Epithelial cell of proximal tubule (primary cell): ENCODE measurements at regions not wholly inside any gene's neighbourhood (a gene's known extent, or its start where the extent isn't known, plus 50 kb on each side); places are given as distances from the start of the nearest gene placed in this dataset.

Source experiments
- DNase-seq: peaks from one replicate; pipeline ENCODE4 v3.0.0-alpha.2; 2011; ENCODE audit warnings: low read depth
- H3K4me3 ChIP-seq: 2 replicates; pipeline ENCODE4 v1.5.1; 2011; ENCODE audit warnings: low read depth, mild to moderate bottlenecking, low read length
- TF ChIP-seq, protein P1 (sequence below): conservative IDR thresholded peaks from 2 replicates; pipeline ENCODE4 v1.5.1; 2012; ENCODE audit warnings: low read depth, mild to moderate bottlenecking, low read length

DNA sequence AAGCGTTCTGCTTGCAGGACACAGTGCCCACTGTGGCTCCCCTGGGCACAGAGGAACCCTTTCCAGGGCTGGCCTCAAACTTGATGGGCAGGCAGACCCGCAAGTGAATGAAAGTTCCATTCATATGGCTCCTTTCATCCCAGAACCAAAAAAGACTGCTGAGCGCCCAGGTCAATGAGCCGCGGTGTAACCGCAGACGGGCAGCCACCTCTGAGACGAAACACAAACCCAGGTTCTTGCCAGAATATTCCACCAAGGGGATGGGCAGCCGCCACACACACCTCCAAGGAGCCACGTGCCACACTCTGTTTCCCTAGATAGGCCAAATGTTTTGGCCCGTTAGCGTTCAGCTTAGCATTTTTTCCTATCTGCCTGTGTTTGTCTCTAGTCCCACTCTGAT is 82.8 kb upstream of the IGF1R start:
- H3K4me3 ChIP-seq: no peak overlapping the region
- TF ChIP-seq, protein P1, sequence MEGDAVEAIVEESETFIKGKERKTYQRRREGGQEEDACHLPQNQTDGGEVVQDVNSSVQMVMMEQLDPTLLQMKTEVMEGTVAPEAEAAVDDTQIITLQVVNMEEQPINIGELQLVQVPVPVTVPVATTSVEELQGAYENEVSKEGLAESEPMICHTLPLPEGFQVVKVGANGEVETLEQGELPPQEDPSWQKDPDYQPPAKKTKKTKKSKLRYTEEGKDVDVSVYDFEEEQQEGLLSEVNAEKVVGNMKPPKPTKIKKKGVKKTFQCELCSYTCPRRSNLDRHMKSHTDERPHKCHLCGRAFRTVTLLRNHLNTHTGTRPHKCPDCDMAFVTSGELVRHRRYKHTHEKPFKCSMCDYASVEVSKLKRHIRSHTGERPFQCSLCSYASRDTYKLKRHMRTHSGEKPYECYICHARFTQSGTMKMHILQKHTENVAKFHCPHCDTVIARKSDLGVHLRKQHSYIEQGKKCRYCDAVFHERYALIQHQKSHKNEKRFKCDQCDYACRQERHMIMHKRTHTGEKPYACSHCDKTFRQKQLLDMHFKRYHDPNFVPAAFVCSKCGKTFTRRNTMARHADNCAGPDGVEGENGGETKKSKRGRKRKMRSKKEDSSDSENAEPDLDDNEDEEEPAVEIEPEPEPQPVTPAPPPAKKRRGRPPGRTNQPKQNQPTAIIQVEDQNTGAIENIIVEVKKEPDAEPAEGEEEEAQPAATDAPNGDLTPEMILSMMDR: no peak
- no peak for DNase-seq

DNA sequence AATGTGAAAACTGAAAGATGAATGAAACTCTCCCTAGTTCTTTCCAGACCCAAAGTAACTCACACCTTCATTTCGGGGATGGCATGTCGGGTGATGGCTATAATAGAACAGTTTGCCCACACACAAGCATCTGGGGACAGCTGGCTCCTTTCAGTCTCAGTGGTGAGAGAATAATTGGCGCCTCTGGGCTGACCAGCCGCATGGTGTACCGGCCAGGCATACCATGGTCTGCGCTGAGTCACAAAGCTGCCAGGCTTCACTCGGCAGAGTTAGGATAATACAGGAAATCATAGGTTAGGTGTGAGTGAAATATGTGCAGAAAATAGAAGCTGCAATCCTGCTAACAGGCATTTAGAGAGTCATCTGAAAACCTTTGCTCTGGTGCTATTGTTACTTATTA is 80.4 kb upstream of the IGF1R start:
- no peak overlapping the region for H3K4me3 ChIP-seq
- TF ChIP-seq, protein P1: no peak
- no peak for DNase-seq

DNA sequence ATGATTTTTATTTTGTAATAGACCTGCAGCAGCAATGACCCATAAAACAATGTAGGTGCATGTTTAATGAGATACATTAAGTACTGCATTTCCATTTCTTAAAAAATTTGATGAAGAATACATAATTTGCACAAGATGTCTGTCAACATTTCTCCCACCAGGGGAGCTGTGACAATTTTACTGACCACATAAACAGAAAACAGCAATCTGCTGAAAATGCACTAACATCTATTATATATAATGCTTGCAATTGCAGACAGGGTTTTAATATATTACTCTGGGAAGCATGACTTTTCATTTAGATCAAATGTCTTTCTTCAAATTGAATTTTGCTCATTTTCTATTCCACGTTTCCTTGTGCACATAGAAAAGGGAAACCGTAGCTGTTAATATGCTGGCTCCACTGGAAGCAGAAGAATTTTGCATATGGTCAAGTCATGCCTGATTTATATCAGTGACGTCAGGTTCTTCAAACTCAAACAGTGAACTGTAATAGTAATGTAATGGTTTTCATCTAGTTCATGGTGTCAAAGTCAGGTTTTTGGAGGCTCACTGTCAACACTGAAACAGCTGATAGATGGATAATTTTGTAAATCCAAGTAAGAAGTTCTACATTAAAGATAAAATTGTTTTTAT is 79.8 kb upstream of the IGF1R start:
- TF ChIP-seq, protein P1: peak; percentile 49
- DNase-seq: no peak
- no peak overlapping the region for H3K4me3 ChIP-seq

DNA sequence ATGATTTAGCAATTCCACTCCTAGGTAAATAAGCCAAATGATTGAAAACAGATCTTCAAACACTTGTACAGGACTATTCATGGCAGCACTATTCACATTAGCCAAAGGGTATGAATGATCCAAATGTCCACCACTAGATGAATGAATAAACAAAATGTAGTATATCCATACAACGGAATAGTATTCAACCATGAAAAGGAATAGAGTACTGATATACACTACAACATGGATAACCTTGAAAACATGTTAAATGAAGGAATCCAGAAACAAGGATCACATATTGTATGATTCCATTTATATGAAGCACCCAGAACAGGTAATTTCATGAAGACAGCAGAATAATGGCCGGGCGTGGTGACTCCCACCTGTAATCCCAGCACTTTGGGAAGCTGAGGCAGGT is 78.2 kb upstream of the IGF1R start:
- no peak for DNase-seq
- TF ChIP-seq, protein P1: no peak
- no peak overlapping the region for H3K4me3 ChIP-seq

DNA sequence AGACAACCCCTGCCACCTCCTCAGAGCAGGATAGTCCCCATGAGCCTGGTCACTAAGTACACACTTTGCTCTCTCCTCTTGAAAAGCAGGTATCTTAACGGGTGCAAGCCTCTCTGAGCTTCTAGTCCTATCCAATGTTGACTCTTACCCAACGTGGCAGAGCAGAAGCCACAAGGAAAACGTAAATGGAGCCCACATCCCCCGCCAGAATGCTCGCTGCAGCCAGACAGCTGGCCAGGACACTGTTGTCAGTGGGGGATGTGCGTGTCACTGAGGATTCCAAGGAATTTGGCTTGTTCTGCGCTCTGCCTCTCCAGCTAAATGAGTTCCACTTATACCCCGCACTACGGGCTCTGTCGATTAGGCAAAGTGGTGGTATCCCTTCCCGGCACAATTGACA is 67.8 kb upstream of the IGF1R start:
- TF ChIP-seq, protein P1: no peak
- H3K4me3 ChIP-seq: no peak overlapping the region
- no peak for DNase-seq

DNA sequence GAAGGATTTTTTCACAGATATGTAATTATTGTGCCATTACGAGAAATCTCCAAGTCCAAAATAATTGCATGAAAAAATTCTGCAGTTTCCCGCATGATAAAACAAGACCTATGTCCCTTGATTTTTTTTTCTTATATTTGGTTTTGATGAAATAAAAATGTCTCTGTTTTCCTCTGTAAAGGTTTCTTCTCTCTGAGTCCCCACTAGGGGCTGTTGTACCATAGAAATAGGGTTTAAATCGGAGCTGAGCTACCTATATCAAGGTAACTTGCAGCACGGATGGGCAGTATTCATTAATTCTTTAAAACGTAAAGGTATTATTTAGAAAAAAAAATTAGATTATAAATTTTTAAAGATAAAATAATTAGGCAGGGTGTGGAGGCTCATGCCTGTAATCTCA is 66.6 kb upstream of the IGF1R start:
- H3K4me3 ChIP-seq: no peak overlapping the region
- no peak for DNase-seq
- TF ChIP-seq, protein P1: peak; percentile 44

DNA sequence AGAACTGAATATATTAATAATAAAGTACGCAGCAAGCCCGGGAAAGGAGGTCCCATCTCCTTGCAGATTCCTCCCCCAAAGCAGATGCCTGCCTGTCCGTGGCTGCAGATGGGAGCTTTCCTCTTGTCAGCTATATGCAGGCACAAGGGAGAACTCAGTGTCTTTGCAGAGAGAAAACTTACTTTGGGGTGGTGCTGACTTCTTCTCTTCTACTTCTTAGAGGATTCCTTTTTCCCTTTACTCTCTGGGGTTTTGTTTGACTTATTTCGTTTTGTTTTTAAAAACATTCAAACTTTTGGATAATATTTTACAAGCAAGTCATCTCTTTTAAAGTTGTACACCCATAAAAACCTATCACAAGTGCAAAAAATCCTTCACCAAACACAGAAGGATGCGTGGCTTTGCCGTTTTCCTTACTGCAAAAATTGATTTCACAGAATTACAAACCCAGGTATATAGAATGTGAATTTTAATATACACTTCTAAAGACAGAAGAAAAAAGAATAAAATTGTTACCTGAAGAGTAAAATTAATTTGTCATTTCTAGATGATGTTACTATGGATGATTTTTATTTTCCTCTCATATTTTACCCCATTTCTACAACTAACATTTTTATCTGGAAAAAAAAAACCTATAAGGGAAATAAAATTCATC is 65.3 kb upstream of the IGF1R start:
- TF ChIP-seq, protein P1: no peak
- H3K4me3 ChIP-seq: no peak overlapping the region
- DNase-seq: no peak
